C4-2B (cell line): ENCODE measurements at regions not wholly inside any gene's neighbourhood (a gene's known extent, or its start where the extent isn't known, plus 50 kb on each side); places are given as distances from the start of the nearest gene placed in this dataset.

Source experiments
- ZFX ChIP-seq: fragments of 450-650 bp; IDR thresholded peaks from 2 replicates; pipeline ENCODE4 v1.6.1; 2017
- TF ChIP-seq, protein P1 (sequence below): fragments of 450-650 bp; conservative IDR thresholded peaks from 2 replicates; pipeline ENCODE4 v1.5.1; 2017; ENCODE audit warnings: mild to moderate bottlenecking

DNA sequence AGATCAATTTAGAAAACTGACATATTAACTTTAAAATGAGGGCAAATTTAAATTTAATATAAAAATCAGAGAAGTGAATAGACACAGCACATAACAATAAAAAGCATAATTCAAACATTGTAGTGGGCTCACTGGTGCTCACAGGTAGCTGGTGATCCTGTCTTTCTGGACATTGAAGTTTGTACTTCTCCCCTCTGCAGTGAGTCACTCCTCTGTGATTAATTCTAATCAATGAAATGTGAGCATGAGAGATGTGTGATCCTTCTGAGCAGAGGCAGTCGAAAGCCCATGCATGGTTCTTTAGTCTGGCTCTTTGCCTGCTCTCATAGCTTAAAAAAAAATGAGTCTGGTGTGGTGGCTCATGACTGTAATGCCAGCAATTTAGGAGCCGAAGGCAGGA lies 59.0 kb upstream of the RERGL start:
- TF ChIP-seq, protein P1, sequence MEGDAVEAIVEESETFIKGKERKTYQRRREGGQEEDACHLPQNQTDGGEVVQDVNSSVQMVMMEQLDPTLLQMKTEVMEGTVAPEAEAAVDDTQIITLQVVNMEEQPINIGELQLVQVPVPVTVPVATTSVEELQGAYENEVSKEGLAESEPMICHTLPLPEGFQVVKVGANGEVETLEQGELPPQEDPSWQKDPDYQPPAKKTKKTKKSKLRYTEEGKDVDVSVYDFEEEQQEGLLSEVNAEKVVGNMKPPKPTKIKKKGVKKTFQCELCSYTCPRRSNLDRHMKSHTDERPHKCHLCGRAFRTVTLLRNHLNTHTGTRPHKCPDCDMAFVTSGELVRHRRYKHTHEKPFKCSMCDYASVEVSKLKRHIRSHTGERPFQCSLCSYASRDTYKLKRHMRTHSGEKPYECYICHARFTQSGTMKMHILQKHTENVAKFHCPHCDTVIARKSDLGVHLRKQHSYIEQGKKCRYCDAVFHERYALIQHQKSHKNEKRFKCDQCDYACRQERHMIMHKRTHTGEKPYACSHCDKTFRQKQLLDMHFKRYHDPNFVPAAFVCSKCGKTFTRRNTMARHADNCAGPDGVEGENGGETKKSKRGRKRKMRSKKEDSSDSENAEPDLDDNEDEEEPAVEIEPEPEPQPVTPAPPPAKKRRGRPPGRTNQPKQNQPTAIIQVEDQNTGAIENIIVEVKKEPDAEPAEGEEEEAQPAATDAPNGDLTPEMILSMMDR, result no peak
- no peak for TF ChIP-seq ZFX
